ENCODE measurements at regions not wholly inside any gene's neighbourhood (a gene's known extent, or its start where the extent isn't known, plus 50 kb on each side); places are given as distances from the start of the nearest gene placed in this dataset.

DNA sequence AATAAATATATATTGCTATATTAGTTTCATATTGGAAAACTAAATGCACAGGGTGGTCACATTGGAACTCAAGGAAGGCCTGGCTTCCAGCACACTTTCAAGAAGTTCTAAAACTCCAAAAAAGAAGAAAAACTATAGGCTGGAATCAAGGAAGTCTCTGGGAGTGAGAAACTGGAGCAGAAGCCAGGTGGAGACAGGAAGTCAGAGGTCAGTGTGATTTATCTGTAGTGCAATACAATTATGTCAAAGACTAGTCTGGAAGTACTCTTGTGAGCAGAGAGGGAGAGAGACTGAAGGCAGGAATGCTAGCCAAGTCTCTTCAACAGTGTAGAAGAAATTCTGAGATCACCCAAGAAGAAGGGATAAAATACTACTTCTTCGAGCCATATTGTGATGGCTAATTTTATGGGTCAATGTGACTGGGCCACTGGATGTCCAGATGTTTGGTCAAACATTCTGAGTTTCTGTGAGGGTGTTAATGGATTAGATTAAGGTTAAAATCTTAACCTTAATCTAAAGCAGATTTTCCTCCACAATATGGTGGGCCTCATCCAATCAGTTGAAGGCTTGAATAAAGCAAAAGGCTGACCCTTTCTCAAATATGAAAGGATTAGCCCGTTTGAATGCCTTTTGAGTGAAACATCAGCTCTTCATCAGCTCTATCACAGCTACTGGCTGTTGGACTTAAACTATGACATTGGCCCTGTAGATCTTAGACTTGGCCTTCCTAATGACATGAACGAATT is 208.0 kb downstream of the TDRD15 start:
- DNase-seq (ENCODE audit: low read depth, low spot score): no peak
- H3K27me3 ChIP-seq (ENCODE audit: insufficient read depth, insufficient read length): no peaks in the 10 kb centered on the region
- H3K4me1 ChIP-seq (ENCODE audit: insufficient read depth, insufficient read length): no peaks in the 10 kb centered on the region
- TF ChIP-seq ZNF274 (IDR thresholded peaks at IDR 0.05; ENCODE audit: low read depth, low read length) (no peak), SUZ12 (IDR thresholded peaks at IDR 0.05; ENCODE audit: extremely low read depth, insufficient read depth, insufficient read length) (no peak), YY1 (IDR thresholded peaks at IDR 0.05; ENCODE audit: insufficient read depth, insufficient read length) (no peak)
- peaks cover 6% of the 10 kb centered on the region; the same call in 1 of the 2 replicates for H3K9me3 ChIP-seq (ENCODE audit: insufficient read depth, low read length)
- no peaks in the 10 kb centered on the region for H3K36me3 ChIP-seq (ENCODE audit: insufficient read depth, insufficient read length, low read length)
- no peak overlapping the region for H3K4me3 ChIP-seq (ENCODE audit: insufficient read length, low read depth)
- no peak overlapping the region for H3K9ac ChIP-seq (ENCODE audit: insufficient read length, low read depth)

DNA sequence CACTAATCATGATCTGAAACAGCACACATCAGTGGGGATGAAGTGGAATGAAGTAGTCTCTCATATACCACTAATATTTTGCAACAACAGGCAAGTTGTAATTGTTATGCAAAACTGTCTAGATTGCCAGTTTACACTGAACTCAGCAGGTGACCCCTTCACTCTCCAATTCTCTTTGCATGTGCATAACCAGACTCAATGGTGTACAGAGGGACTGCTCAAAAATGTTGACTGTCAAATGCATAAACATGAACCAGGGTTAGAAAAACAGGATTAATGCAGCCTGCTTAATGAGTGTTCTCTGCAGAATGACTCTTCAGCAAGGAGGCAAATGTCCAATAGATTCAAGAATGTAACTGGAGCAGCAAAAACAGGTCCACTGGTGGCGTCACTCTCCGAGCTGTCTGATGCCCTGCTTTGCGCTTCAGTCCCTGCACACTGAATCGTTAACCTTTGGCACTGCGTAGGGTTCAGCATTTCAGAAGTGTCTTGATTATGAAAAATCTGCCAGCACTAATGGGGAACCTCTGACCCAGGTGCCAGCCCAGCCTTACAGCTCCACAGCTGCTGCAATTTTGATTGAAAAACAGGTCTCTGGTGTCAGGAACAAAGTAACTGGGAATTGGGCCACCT is 209.3 kb downstream of the TDRD15 start:
- Histone ChIP-seq H3K27me3 (ENCODE audit: insufficient read depth, insufficient read length) (no peaks in the 10 kb centered on the region), H3K9me3 (ENCODE audit: insufficient read depth, low read length) (peaks cover 6% of the 10 kb centered on the region; the same call in 1 of the 2 replicates), H3K36me3 (ENCODE audit: insufficient read depth, insufficient read length, low read length) (no peaks in the 10 kb centered on the region), H3K4me3 (ENCODE audit: insufficient read length, low read depth) (no peak overlapping the region), H3K4me1 (ENCODE audit: insufficient read depth, insufficient read length) (no peaks in the 10 kb centered on the region), H3K9ac (ENCODE audit: insufficient read length, low read depth) (no peak overlapping the region)
- no peak for DNase-seq (ENCODE audit: low read depth, low spot score)
- TF ChIP-seq YY1 (IDR thresholded peaks at IDR 0.05; ENCODE audit: insufficient read depth, insufficient read length) (no peak), ZNF274 (IDR thresholded peaks at IDR 0.05; ENCODE audit: low read depth, low read length) (no peak), SUZ12 (IDR thresholded peaks at IDR 0.05; ENCODE audit: extremely low read depth, insufficient read depth, insufficient read length) (no peak)

- H3K27me3 ChIP-seq (ENCODE audit: insufficient read depth, insufficient read length): no peaks in the 10 kb centered on the region
- no peak for DNase-seq (ENCODE audit: low read depth, low spot score)
- H3K9me3 ChIP-seq (ENCODE audit: insufficient read depth, low read length): peaks cover 6% of the 10 kb centered on the region; the same call in 1 of the 2 replicates
- no peak for TF ChIP-seq ZNF274 (IDR thresholded peaks at IDR 0.05; ENCODE audit: low read depth, low read length)
- TF ChIP-seq YY1 (IDR thresholded peaks at IDR 0.05; ENCODE audit: insufficient read depth, insufficient read length): no peak
- TF ChIP-seq SUZ12 (IDR thresholded peaks at IDR 0.05; ENCODE audit: extremely low read depth, insufficient read depth, insufficient read length): no peak
- H3K4me3 ChIP-seq (ENCODE audit: insufficient read length, low read depth): no peak overlapping the region
- H3K4me1 ChIP-seq (ENCODE audit: insufficient read depth, insufficient read length): no peaks in the 10 kb centered on the region
- no peaks in the 10 kb centered on the region for H3K36me3 ChIP-seq (ENCODE audit: insufficient read depth, insufficient read length, low read length)
- no peak overlapping the region for H3K9ac ChIP-seq (ENCODE audit: insufficient read length, low read depth)
Observed at GRCh38 chr2:21333684-21334083, 209.9 kb downstream of the TDRD15 start.

GRCh38 chr2:21346984-21347383 is 223.2 kb downstream of the TDRD15 start:
- no peak overlapping the region for H3K9ac ChIP-seq (ENCODE audit: insufficient read length, low read depth)
- TF ChIP-seq ZNF274 (IDR thresholded peaks at IDR 0.05; ENCODE audit: low read depth, low read length) (no peak), SUZ12 (IDR thresholded peaks at IDR 0.05; ENCODE audit: extremely low read depth, insufficient read depth, insufficient read length) (no peak), YY1 (IDR thresholded peaks at IDR 0.05; ENCODE audit: insufficient read depth, insufficient read length) (no peak)
- no peak for DNase-seq (ENCODE audit: low read depth, low spot score)
- no peaks in the 10 kb centered on the region for H3K27me3 ChIP-seq (ENCODE audit: insufficient read depth, insufficient read length)
- no peaks in the 10 kb centered on the region for H3K4me1 ChIP-seq (ENCODE audit: insufficient read depth, insufficient read length)
- H3K36me3 ChIP-seq (ENCODE audit: insufficient read depth, insufficient read length, low read length): no peaks in the 10 kb centered on the region
- no peak overlapping the region for H3K4me3 ChIP-seq (ENCODE audit: insufficient read length, low read depth)
- H3K9me3 ChIP-seq (ENCODE audit: insufficient read depth, low read length): no peaks in the 10 kb centered on the region

DNA sequence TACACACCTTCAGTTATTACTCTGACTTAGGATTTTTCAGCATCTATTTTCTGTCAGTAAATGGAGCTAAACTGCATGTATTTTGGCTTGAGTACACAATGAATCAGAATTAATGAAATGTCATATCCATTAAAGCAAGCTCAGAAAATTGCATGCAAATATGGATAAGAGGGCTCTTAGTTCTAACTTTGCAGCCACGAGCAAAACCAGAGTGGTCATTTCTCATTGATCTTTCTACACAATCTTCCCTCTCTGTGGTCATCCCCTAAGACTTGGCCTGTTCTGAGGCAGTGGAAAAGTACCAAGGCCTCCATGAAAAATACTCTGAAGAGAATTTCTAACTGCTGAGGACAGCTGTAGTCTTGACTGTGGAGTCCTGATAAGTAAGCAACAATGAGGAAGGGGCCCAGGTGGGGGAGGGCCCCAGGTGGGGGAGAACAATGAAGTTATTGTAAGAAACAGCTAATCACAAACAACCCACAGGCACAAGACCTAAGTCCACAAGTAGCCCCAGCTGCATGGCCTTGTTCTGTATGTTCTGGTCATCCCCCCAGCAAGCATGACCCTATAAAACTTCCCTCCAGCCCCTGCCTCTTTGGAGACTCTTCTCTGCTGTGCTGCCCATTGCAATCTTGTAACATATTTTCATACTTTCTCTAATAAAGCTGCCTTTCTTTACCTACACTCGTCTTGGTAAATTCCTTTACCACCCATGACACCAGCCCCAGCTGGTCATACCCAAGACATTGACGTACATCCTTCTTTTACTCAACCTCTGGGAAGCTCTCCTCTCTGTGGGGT is 230.3 kb downstream of the TDRD15 start:
- Histone ChIP-seq H3K36me3 (ENCODE audit: insufficient read depth, insufficient read length, low read length) (no peaks in the 10 kb centered on the region), H3K9ac (ENCODE audit: insufficient read length, low read depth) (no peak overlapping the region), H3K9me3 (ENCODE audit: insufficient read depth, low read length) (no peaks in the 10 kb centered on the region), H3K27me3 (ENCODE audit: insufficient read depth, insufficient read length) (peaks cover 11% of the 10 kb centered on the region), H3K4me1 (ENCODE audit: insufficient read depth, insufficient read length) (no peaks in the 10 kb centered on the region), H3K4me3 (ENCODE audit: insufficient read length, low read depth) (no peak overlapping the region)
- TF ChIP-seq ZNF274 (IDR thresholded peaks at IDR 0.05; ENCODE audit: low read depth, low read length): no peak
- TF ChIP-seq SUZ12 (IDR thresholded peaks at IDR 0.05; ENCODE audit: extremely low read depth, insufficient read depth, insufficient read length): no peak
- no peak for TF ChIP-seq YY1 (IDR thresholded peaks at IDR 0.05; ENCODE audit: insufficient read depth, insufficient read length)
- DNase-seq (ENCODE audit: low read depth, low spot score): no peak

DNA sequence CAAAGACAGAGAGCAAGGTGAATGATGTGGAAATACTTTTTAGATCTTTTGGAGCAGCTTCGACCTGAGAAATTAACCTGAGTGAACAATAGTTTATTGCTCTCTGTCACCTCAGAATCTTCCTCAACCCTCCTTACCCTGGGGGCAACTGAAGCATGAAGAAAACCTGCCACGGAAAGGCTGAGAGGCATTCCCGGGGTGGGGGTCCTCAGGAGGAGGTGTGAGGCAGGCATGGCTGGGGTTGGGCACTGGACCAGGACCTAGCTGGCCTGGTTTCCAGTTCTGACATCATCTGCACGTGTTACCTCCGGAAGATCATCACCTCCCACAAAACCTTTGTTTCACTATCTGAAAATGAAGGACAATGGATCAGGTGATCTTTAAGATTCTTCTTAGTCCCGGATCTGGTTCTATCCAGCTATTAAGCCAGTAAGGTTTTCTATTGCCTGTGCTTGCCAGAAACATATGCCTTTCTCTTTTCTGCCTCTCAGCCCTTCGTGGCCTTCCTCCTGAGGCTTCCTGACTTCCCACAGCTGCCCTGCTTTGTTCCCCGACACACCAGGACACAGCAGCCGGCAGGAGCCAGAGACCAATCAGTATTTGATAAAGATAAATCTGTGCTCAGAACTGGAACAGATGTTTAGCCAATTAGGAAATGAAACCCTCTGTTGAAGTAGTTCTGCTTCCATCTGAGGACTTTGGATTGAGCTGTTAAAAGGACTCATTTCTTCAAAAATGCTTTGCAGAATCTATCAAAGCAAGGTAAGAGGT is 232.5 kb downstream of the TDRD15 start:
- Histone ChIP-seq H3K9ac (ENCODE audit: insufficient read length, low read depth) (no peak overlapping the region), H3K36me3 (ENCODE audit: insufficient read depth, insufficient read length, low read length) (no peaks in the 10 kb centered on the region), H3K4me1 (ENCODE audit: insufficient read depth, insufficient read length) (no peaks in the 10 kb centered on the region), H3K27me3 (ENCODE audit: insufficient read depth, insufficient read length) (peaks cover 11% of the 10 kb centered on the region), H3K9me3 (ENCODE audit: insufficient read depth, low read length) (no peaks in the 10 kb centered on the region), H3K4me3 (ENCODE audit: insufficient read length, low read depth) (no peak overlapping the region)
- no peak for TF ChIP-seq YY1 (IDR thresholded peaks at IDR 0.05; ENCODE audit: insufficient read depth, insufficient read length)
- DNase-seq (ENCODE audit: low read depth, low spot score): no peak
